ENCODE measurements at regions not wholly inside any gene's neighbourhood (a gene's known extent, or its start where the extent isn't known, plus 50 kb on each side); places are given as distances from the start of the nearest gene placed in this dataset.

GRCh38 chr3:34449305-34449704 lies 650.9 kb downstream of the PDCD6IP start:
- TF ChIP-seq CTCF (IDR thresholded peaks at IDR 0.05): no peak
- H3K9me3 Mint-ChIP-seq (ENCODE audit: low read depth): peaks cover 40% of the 10 kb centered on the region
- no peak overlapping the region for H3K27ac Mint-ChIP-seq (ENCODE audit: unreplicated experiment)
- H3K36me3 Mint-ChIP-seq (ENCODE audit: low read depth): peaks cover 2% of the 10 kb centered on the region
- H3K27me3 Mint-ChIP-seq (ENCODE audit: low read depth): no peaks in the 10 kb centered on the region
- no peaks in the 10 kb centered on the region for H3K4me1 Mint-ChIP-seq (ENCODE audit: low read depth)
- DNase-seq (ENCODE audit: low spot score): no peak
- H3K4me3 Mint-ChIP-seq (ENCODE audit: unreplicated experiment): no peak overlapping the region

GRCh38 chr3:34463414-34463813 lies 665.0 kb downstream of the PDCD6IP start:
- Mint-ChIP-seq H3K27me3 (ENCODE audit: low read depth) (no peaks in the 10 kb centered on the region), H3K9me3 (ENCODE audit: low read depth) (peaks cover 25% of the 10 kb centered on the region), H3K4me1 (ENCODE audit: low read depth) (peaks cover 3% of the 10 kb centered on the region), H3K36me3 (ENCODE audit: low read depth) (peaks cover 6% of the 10 kb centered on the region), H3K27ac (ENCODE audit: unreplicated experiment) (no peak overlapping the region), H3K4me3 (ENCODE audit: unreplicated experiment) (no peak overlapping the region)
- no peak for TF ChIP-seq CTCF (IDR thresholded peaks at IDR 0.05)
- DNase-seq (ENCODE audit: low spot score): no peak

GRCh38 chr3:34464646-34465045 lies 666.2 kb downstream of the PDCD6IP start:
- no peak for TF ChIP-seq CTCF (IDR thresholded peaks at IDR 0.05)

GRCh38 chr3:34475851-34476250 lies 677.4 kb downstream of the PDCD6IP start:
- Mint-ChIP-seq H3K27ac (ENCODE audit: unreplicated experiment) (no peak overlapping the region), H3K4me1 (ENCODE audit: low read depth) (no peaks in the 10 kb centered on the region), H3K27me3 (ENCODE audit: low read depth) (peaks cover 1% of the 10 kb centered on the region), H3K9me3 (ENCODE audit: low read depth) (peaks cover 10% of the 10 kb centered on the region), H3K4me3 (ENCODE audit: unreplicated experiment) (no peak overlapping the region), H3K36me3 (ENCODE audit: low read depth) (no peaks in the 10 kb centered on the region)
- no peak for TF ChIP-seq CTCF (IDR thresholded peaks at IDR 0.05)
- DNase-seq (ENCODE audit: low spot score): no peak

More at GRCh38 chr3:34464646-34465045, 666.2 kb downstream of the PDCD6IP start:
- Mint-ChIP-seq H3K27ac (ENCODE audit: unreplicated experiment) (no peak overlapping the region), H3K36me3 (ENCODE audit: low read depth) (peaks cover 2% of the 10 kb centered on the region), H3K27me3 (ENCODE audit: low read depth) (no peaks in the 10 kb centered on the region), H3K4me1 (ENCODE audit: low read depth) (peaks cover 3% of the 10 kb centered on the region), H3K9me3 (ENCODE audit: low read depth) (peaks cover 19% of the 10 kb centered on the region), H3K4me3 (ENCODE audit: unreplicated experiment) (no peak overlapping the region)
- DNase-seq (ENCODE audit: low spot score): no peak

GRCh38 chr3:34483311-34483887 lies 685.0 kb downstream of the PDCD6IP start:
- no peak overlapping the region for H3K27ac Mint-ChIP-seq (ENCODE audit: unreplicated experiment)
- H3K4me3 Mint-ChIP-seq (ENCODE audit: unreplicated experiment): no peak overlapping the region
- H3K9me3 Mint-ChIP-seq (ENCODE audit: low read depth): peaks cover 7% of the 10 kb centered on the region
- DNase-seq (ENCODE audit: low spot score): no peak
- peaks cover 2% of the 10 kb centered on the region for H3K27me3 Mint-ChIP-seq (ENCODE audit: low read depth)
- TF ChIP-seq CTCF (IDR thresholded peaks at IDR 0.05): no peak
- H3K36me3 Mint-ChIP-seq (ENCODE audit: low read depth): no peaks in the 10 kb centered on the region
- H3K4me1 Mint-ChIP-seq (ENCODE audit: low read depth): peaks cover 5% of the 10 kb centered on the region
